Memory B cell (primary cell): ENCODE measurements at regions not wholly inside any gene's neighbourhood (a gene's known extent, or its start where the extent isn't known, plus 50 kb on each side); places are given as distances from the start of the nearest gene placed in this dataset.

Source experiments
- ATAC-seq: fragments of 150-1000 bp; cut with Tn5 transposase; 2 replicates; pipeline ENCODE4 v1.10.0; 2021; ENCODE audit warnings: low read depth, mild to moderate bottlenecking, moderate library complexity
- DNase-seq, 2 donors: peaks; one replicate each; pipeline ENCODE4 v3.0.0; 2022; ENCODE audit warnings: low spot score in 2 of 2
- H3K27ac Mint-ChIP-seq: one replicate; pipeline ENCODE4 v1.8.0; 2022; ENCODE audit warnings: mild to moderate bottlenecking, moderate library complexity, mixed read lengths
- H3K27me3 Mint-ChIP-seq: one replicate; pipeline ENCODE4 v1.8.0; 2022; ENCODE audit warnings: mixed read lengths
- H3K36me3 Mint-ChIP-seq: one replicate; pipeline ENCODE4 v1.8.0; 2022; ENCODE audit warnings: mild to moderate bottlenecking, mixed read lengths
- H3K4me1 Mint-ChIP-seq: one replicate; pipeline ENCODE4 v1.8.0; 2022; ENCODE audit warnings: mixed read lengths
- H3K4me3 Mint-ChIP-seq: one replicate; pipeline ENCODE4 v1.8.0; 2022; ENCODE audit warnings: mild to moderate bottlenecking, moderate library complexity, mixed read lengths
- H3K9me3 Mint-ChIP-seq: one replicate; pipeline ENCODE4 v1.8.0; 2022; ENCODE audit warnings: mixed read lengths

DNA sequence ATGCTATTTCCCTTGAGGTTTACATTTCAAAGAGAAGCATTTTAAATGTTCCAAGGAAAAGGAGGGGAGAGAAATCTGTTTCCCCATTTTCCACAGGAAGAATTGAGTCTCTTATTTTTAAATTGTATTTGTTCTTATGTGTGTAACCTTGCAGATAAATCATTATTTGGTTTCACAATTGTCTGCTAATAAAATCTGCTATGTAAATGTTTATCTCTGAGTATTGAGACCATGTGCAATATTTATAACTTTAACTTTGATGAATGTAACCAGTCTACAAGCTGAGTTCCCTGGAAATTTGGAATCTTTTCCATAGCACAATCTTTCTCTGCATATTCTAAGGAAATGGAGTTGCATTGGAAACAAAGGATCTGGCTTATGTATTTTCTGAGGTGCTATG lies 209.6 kb downstream of the PTBP2 start:
- Mint-ChIP-seq H3K36me3 (no peaks in the 10 kb centered on the region), H3K9me3 (no peaks in the 10 kb centered on the region), H3K4me3 (no peak overlapping the region), H3K27me3 (no peaks in the 10 kb centered on the region), H3K4me1 (no peaks in the 10 kb centered on the region), H3K27ac (no peak overlapping the region)
- ATAC-seq (no peak), DNase-seq (no peak)

DNA sequence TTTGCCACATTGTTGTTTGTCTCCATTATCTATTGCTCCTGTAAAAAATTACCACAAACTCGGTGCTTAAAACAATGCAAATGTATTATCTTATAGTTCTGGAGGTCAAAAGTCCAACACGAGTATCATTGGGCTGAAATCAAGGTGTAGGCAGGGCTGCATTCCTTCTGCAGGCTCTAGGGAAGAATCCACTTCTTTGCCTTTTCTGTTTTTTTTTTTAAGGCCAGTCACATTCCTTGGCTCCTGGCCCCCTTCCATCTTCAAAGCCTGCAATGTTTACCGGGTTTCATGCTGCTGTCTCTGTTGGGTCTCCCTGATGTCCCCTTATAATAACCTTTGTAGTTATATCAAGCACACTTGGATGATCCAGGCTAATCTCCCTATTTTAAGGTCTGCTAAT lies 212.7 kb downstream of the PTBP2 start:
- ATAC-seq (no peak), DNase-seq (no peak)
- H3K36me3 Mint-ChIP-seq: no peaks in the 10 kb centered on the region
- no peak overlapping the region for H3K27ac Mint-ChIP-seq
- H3K4me1 Mint-ChIP-seq: no peaks in the 10 kb centered on the region
- H3K4me3 Mint-ChIP-seq: no peak overlapping the region
- H3K9me3 Mint-ChIP-seq: no peaks in the 10 kb centered on the region
- no peaks in the 10 kb centered on the region for H3K27me3 Mint-ChIP-seq

- Mint-ChIP-seq H3K4me1 (no peaks in the 10 kb centered on the region), H3K36me3 (no peaks in the 10 kb centered on the region), H3K4me3 (no peak overlapping the region), H3K27ac (no peak overlapping the region), H3K27me3 (no peaks in the 10 kb centered on the region), H3K9me3 (no peaks in the 10 kb centered on the region)
- ATAC-seq (no peak), DNase-seq (no peak)
These were observed 223.0 kb downstream of the PTBP2 start for GRCh38 chr1:96944432-96945092.

- H3K4me1 Mint-ChIP-seq: no peaks in the 10 kb centered on the region
- no peaks in the 10 kb centered on the region for H3K27me3 Mint-ChIP-seq
- no peaks in the 10 kb centered on the region for H3K9me3 Mint-ChIP-seq
- DNase-seq (no peak), ATAC-seq (no peak)
- no peaks in the 10 kb centered on the region for H3K36me3 Mint-ChIP-seq
- no peak overlapping the region for H3K27ac Mint-ChIP-seq
- no peak overlapping the region for H3K4me3 Mint-ChIP-seq
These were observed 224.0 kb downstream of the PTBP2 start for GRCh38 chr1:96945509-96946084.

- H3K4me3 Mint-ChIP-seq: no peak overlapping the region
- no peaks in the 10 kb centered on the region for H3K4me1 Mint-ChIP-seq
- H3K9me3 Mint-ChIP-seq: no peaks in the 10 kb centered on the region
- DNase-seq: no peak
- peaks cover 1% of the 10 kb centered on the region for H3K27me3 Mint-ChIP-seq
- H3K36me3 Mint-ChIP-seq: no peaks in the 10 kb centered on the region
- H3K27ac Mint-ChIP-seq: no peak overlapping the region
- ATAC-seq: no peak
These were observed 233.9 kb downstream of the PTBP2 start for GRCh38 chr1:96955307-96956012.

DNA sequence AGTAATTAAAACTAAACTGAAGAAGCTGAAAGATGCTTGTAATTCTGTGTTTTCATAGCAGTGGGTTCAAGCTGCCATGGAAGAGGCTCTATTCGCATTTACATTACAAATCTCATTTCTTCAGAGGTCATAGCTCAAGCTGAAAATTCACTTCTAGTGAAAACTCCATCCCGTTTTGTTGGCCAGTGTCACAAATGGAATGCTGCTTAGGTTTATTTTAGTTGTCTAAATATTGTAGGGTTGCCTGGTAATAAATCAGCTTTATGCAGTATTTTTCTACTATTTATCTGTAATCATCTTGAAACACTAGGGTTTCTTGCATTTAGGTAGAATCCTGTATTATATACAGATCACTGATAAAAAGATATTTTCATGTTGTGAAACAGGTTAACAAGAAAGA lies 240.6 kb downstream of the PTBP2 start:
- H3K4me1 Mint-ChIP-seq: no peaks in the 10 kb centered on the region
- H3K27me3 Mint-ChIP-seq: peaks cover 2% of the 10 kb centered on the region
- H3K36me3 Mint-ChIP-seq: no peaks in the 10 kb centered on the region
- H3K4me3 Mint-ChIP-seq: no peak overlapping the region
- H3K9me3 Mint-ChIP-seq: no peaks in the 10 kb centered on the region
- DNase-seq (no peak), ATAC-seq (no peak)
- H3K27ac Mint-ChIP-seq: no peak overlapping the region

GRCh38 chr1:96962751-96963211 lies 241.2 kb downstream of the PTBP2 start:
- Mint-ChIP-seq H3K4me1 (no peaks in the 10 kb centered on the region), H3K27me3 (peaks cover 4% of the 10 kb centered on the region), H3K4me3 (no peak overlapping the region), H3K36me3 (no peaks in the 10 kb centered on the region), H3K27ac (no peak overlapping the region), H3K9me3 (no peaks in the 10 kb centered on the region)
- ATAC-seq: no peak
- DNase-seq: no peak

DNA sequence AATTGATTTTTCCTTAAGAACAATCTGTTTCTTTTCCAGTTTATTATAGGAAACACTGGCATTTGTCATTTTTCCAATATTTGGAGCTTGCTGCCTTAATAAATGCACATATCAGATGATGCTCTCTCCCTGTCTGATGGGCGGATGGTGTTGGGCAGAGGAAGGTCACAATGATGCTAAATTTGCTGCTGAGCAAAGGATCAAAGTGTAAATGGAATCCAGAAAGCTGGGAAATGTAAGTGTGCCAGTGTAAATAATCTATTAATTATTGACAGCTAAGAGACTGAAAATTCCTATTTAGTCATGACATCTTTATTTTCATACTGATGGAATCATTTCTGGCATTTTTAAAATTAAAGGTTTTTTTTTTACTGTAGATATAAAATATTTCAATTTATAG lies 243.2 kb downstream of the PTBP2 start:
- H3K27ac Mint-ChIP-seq: no peak overlapping the region
- peaks cover 4% of the 10 kb centered on the region for H3K27me3 Mint-ChIP-seq

DNA sequence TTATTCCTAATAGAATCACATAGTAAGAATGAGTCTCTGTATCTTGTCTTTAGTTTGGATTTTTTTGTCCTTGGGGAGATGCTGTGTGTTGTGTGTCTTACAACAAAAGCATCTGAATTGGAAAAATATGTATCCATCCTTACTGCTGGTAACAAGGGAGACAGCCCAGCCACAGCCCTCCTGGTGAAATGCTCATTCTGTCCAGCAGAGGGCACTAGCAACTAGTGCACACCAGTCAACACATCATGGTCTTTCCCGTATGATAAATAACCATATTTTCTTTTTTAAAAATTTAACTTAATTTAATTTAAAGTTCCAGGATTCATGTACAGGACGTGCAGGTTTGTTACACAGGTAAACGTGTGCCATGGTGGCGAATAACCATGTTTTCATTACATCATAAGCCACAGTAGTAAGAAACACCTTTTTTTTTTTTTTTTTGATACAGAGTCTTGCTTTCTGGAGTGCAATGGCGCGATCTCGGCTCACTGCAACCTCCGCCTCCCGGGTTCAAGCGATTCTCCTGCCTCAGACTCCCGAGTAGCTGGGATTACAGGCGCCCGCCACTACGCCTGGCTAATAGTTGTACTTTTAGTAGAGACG lies 245.1 kb downstream of the PTBP2 start:
- Mint-ChIP-seq H3K27me3 (peaks cover 5% of the 10 kb centered on the region), H3K9me3 (no peaks in the 10 kb centered on the region), H3K36me3 (no peaks in the 10 kb centered on the region), H3K4me1 (no peaks in the 10 kb centered on the region), H3K27ac (no peak overlapping the region), H3K4me3 (no peak overlapping the region)
- DNase-seq (peak; percentile 56 to 64), ATAC-seq (peak; percentile 49)

More for the DNA sequence above, 243.2 kb downstream of the PTBP2 start:
- ATAC-seq (no peak), DNase-seq (no peak)
- H3K36me3 Mint-ChIP-seq: no peaks in the 10 kb centered on the region
- H3K4me3 Mint-ChIP-seq: no peak overlapping the region
- H3K4me1 Mint-ChIP-seq: no peaks in the 10 kb centered on the region
- no peaks in the 10 kb centered on the region for H3K9me3 Mint-ChIP-seq

DNA sequence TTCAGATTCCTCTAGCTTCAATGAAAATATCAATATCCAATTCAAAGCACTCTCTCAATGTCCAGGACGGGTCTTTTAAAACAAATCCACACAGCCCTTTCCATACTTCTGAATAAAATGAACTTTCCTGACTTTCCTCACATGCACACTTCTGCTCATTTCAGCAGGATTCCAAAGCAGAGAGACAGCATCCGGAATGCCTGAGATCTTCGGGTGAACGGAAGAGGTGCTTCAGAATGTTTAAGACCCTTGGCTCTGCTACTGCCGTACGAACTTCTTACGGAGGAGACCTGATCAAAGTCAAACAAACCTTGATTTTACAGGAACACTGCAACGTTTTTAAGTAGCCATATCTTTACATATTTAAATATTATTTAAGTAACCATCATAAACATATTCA lies 245.7 kb downstream of the PTBP2 start:
- Mint-ChIP-seq H3K4me1 (no peaks in the 10 kb centered on the region), H3K27me3 (peaks cover 5% of the 10 kb centered on the region), H3K27ac (no peak overlapping the region), H3K9me3 (no peaks in the 10 kb centered on the region), H3K4me3 (no peak overlapping the region), H3K36me3 (no peaks in the 10 kb centered on the region)
- DNase-seq (no peak), ATAC-seq (no peak)

DNA sequence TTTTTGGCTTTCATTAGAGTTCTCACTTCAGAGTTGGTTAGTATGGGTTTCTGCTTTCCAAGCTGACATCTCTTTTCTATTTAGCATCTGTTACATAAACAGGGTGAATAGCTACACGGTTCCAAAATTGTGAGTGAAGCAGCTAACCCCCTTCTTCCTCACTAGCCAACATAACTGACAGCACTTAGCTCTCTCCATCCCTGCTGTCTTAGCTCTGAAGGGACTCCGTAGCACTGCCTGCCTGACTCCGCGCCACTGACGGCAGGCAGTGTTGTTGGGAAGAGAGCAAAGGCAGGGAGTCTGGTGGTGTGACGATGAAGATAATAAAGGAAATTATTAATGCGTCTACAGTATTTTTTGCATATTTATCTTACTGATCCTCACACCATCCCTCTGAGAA lies 247.0 kb downstream of the PTBP2 start:
- Mint-ChIP-seq H3K4me3 (no peak overlapping the region), H3K27ac (no peak overlapping the region), H3K36me3 (no peaks in the 10 kb centered on the region), H3K9me3 (no peaks in the 10 kb centered on the region), H3K4me1 (no peaks in the 10 kb centered on the region), H3K27me3 (peaks cover 5% of the 10 kb centered on the region)
- DNase-seq (no peak), ATAC-seq (no peak)

DNA sequence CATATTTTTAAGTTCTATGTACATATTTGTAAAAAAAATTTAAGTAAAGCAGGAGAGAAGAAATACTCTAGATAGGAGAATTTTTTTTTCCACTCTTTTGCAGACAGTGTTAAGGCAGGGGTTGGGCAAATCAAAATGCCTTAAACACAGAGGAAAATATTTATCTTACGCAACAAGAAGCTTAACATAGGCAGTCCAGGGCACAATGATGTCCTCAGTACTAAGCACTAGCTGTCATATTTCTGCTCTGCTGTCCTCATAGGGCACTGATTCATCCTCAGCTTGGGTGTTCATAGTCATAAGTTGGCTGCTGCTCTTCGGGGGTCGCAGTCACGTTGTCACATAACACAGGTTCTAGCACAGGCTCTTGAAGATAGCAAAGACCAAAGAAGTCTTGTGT lies 247.4 kb downstream of the PTBP2 start:
- Mint-ChIP-seq H3K36me3 (no peaks in the 10 kb centered on the region), H3K27ac (no peak overlapping the region), H3K4me3 (no peak overlapping the region), H3K9me3 (no peaks in the 10 kb centered on the region), H3K27me3 (peaks cover 5% of the 10 kb centered on the region), H3K4me1 (no peaks in the 10 kb centered on the region)
- no peak for DNase-seq
- no peak for ATAC-seq

GRCh38 chr1:96969656-96970163 lies 248.1 kb downstream of the PTBP2 start:
- Mint-ChIP-seq H3K36me3 (no peaks in the 10 kb centered on the region), H3K9me3 (no peaks in the 10 kb centered on the region), H3K27me3 (peaks cover 4% of the 10 kb centered on the region), H3K4me3 (no peak overlapping the region), H3K4me1 (no peaks in the 10 kb centered on the region), H3K27ac (no peak overlapping the region)
- DNase-seq: no peak
- no peak for ATAC-seq

- Mint-ChIP-seq H3K27me3 (peaks cover 4% of the 10 kb centered on the region), H3K9me3 (peaks cover 5% of the 10 kb centered on the region), H3K36me3 (no peaks in the 10 kb centered on the region), H3K27ac (no peak overlapping the region), H3K4me3 (no peak overlapping the region), H3K4me1 (peaks cover 2% of the 10 kb centered on the region)
- no peak for DNase-seq
- ATAC-seq: no peak
These were observed 249.9 kb downstream of the PTBP2 start for GRCh38 chr1:96971439-96971838.
